SW480 (cell line): ENCODE measurements at regions not wholly inside any gene's neighbourhood (a gene's known extent, or its start where the extent isn't known, plus 50 kb on each side); places are given as distances from the start of the nearest gene placed in this dataset.

ENCODE experiments used
- DNase-seq: peaks from one replicate; pipeline ENCODE4 v3.0.0-alpha.2; 2016; ENCODE audit warnings: low spot score

GRCh38 chr3:34294240-34294639 is 495.8 kb downstream of the PDCD6IP start:
- DNase-seq = no peak

- DNase-seq = no peak
These were observed 498.4 kb downstream of the PDCD6IP start for GRCh38 chr3:34296796-34297195.

GRCh38 chr3:34298653-34299052 is 500.2 kb downstream of the PDCD6IP start:
- DNase-seq = no peak

GRCh38 chr3:34300621-34301020 is 502.2 kb downstream of the PDCD6IP start:
- no peak for DNase-seq

- no peak for DNase-seq
These were observed 502.9 kb downstream of the PDCD6IP start for GRCh38 chr3:34301313-34301712.

GRCh38 chr3:34305266-34305665 is 506.8 kb downstream of the PDCD6IP start:
- no peak for DNase-seq

GRCh38 chr3:34312684-34313083 is 514.3 kb downstream of the PDCD6IP start:
- no peak for DNase-seq

GRCh38 chr3:34319881-34320280 is 521.5 kb downstream of the PDCD6IP start:
- no peak for DNase-seq

GRCh38 chr3:34323517-34323916 is 525.1 kb downstream of the PDCD6IP start:
- no peak for DNase-seq

GRCh38 chr3:34346656-34347055 is 548.2 kb downstream of the PDCD6IP start:
- no peak for DNase-seq

- no peak for DNase-seq
These were observed 553.7 kb downstream of the PDCD6IP start for GRCh38 chr3:34351882-34352777.

- DNase-seq = no peak
These were observed 554.4 kb downstream of the PDCD6IP start for GRCh38 chr3:34352778-34353331.

- DNase-seq = peak; percentile 5
These were observed 559.0 kb downstream of the PDCD6IP start for GRCh38 chr3:34357461-34357860.

- DNase-seq = no peak
These were observed 560.6 kb downstream of the PDCD6IP start for GRCh38 chr3:34359064-34359463.

- no peak for DNase-seq
These were observed 562.3 kb downstream of the PDCD6IP start for GRCh38 chr3:34360713-34361112.

GRCh38 chr3:34361921-34362320 is 563.5 kb downstream of the PDCD6IP start:
- DNase-seq = no peak

GRCh38 chr3:34362910-34363309 is 564.5 kb downstream of the PDCD6IP start:
- no peak for DNase-seq

GRCh38 chr3:34363881-34364280 is 565.5 kb downstream of the PDCD6IP start:
- DNase-seq = no peak

- no peak for DNase-seq
These were observed 565.9 kb downstream of the PDCD6IP start for GRCh38 chr3:34364335-34364734.

GRCh38 chr3:34365231-34365630 is 566.8 kb downstream of the PDCD6IP start:
- DNase-seq = no peak

GRCh38 chr3:34365771-34366170 is 567.3 kb downstream of the PDCD6IP start:
- no peak for DNase-seq

- no peak for DNase-seq
These were observed 569.1 kb downstream of the PDCD6IP start for GRCh38 chr3:34367521-34367920.

GRCh38 chr3:34374521-34374920 is 576.1 kb downstream of the PDCD6IP start:
- DNase-seq = no peak

GRCh38 chr3:34376691-34377090 is 578.3 kb downstream of the PDCD6IP start:
- no peak for DNase-seq
